PC-9 (cell line): ENCODE measurements at regions not wholly inside any gene's neighbourhood (a gene's known extent, or its start where the extent isn't known, plus 50 kb on each side); places are given as distances from the start of the nearest gene placed in this dataset.
A peak's percentile ranks its signal among the peaks of the same experiment; 100 is the strongest.

Experiments used
- BruUV-seq: library from RNA; stranded (reverse); fragments of 400-500 nt; replicated peaks from 2 replicates; lab custom pipeline; 2021; lab: Mats Ljungman, UMichigan
- CTCF ChIA-PET: fragments of 300-600 bp; sonication (Branson Sonifier 250); formaldehyde crosslinking; loops from one replicate; lab custom pipeline; 2022; ENCODE audit warnings: antibody characterized with exemption; lab: Charles Lee
- POLR2A ChIA-PET: fragments of 300-600 bp; sonication (Branson Sonifier 250); formaldehyde crosslinking; loops from one replicate; lab custom pipeline; 2022; ENCODE audit warnings: antibody characterized with exemption; ENCODE audit not compliant: unreplicated experiment; lab: Charles Lee
- DNase-seq, 2 experiments: peaks; one replicate each; pipeline versions ENCODE4 v3.0.0 to v3.0.0-alpha.2; 2015 to 2022; ENCODE audit warnings: mixed read lengths in 1 of 2
- H2AFZ ChIP-seq: fragments of 200-600 bp; sonication (generic); 2 replicates; pipeline ENCODE4 v1.8.1; 2017; ENCODE audit warnings: antibody characterized with exemption
- H3F3A ChIP-seq: fragments of 200-600 bp; sonication (generic); 2 replicates; pipeline ENCODE4 v1.8.1; 2017; ENCODE audit warnings: antibody characterized with exemption, mild to moderate bottlenecking, low read depth; ENCODE audit not compliant: insufficient read depth
- H3K27ac ChIP-seq: fragments of 200-600 bp; sonication (generic); 2 replicates; pipeline ENCODE4 v1.6.1; 2016; ENCODE audit warnings: mixed run types
- H3K27me3 ChIP-seq: fragments of 200-600 bp; sonication (generic); 2 replicates; pipeline ENCODE4 v1.6.1; 2016; ENCODE audit warnings: low read depth, mixed run types; ENCODE audit not compliant: insufficient read depth
- H3K36me3 ChIP-seq: fragments of 200-600 bp; sonication (generic); 2 replicates; pipeline ENCODE4 v1.6.1; 2016; ENCODE audit warnings: low read depth, mixed run types
- H3K4me1 ChIP-seq: fragments of 200-600 bp; sonication (generic); replicated peaks from 2 replicates; pipeline ENCODE4 v1.6.1; 2016; ENCODE audit warnings: mixed run types; ENCODE audit not compliant: insufficient read depth
- H3K4me2 ChIP-seq: fragments of 200-600 bp; sonication (generic); 2 replicates; pipeline ENCODE4 v1.6.1; 2017; ENCODE audit warnings: mixed run types
- H3K4me3 ChIP-seq: fragments of 200-600 bp; sonication (generic); 2 replicates; pipeline ENCODE4 v1.6.1; 2016; ENCODE audit warnings: mixed run types
- H3K79me2 ChIP-seq: fragments of 200-600 bp; sonication (generic); 2 replicates; pipeline ENCODE4 v1.6.1; 2017; ENCODE audit warnings: low read depth, mixed run types
- H3K9me2 ChIP-seq: fragments of 200-600 bp; sonication (generic); 2 replicates; pipeline ENCODE4 v1.8.1; 2017; ENCODE audit warnings: mild to moderate bottlenecking; ENCODE audit not compliant: insufficient read depth
- H3K9me3 ChIP-seq: fragments of 200-600 bp; sonication (generic); 2 replicates; pipeline ENCODE4 v1.8.1; 2016; ENCODE audit warnings: low read depth; ENCODE audit not compliant: insufficient read depth
- H4K20me1 ChIP-seq: fragments of 200-600 bp; sonication (generic); 2 replicates; pipeline ENCODE4 v1.8.1; 2017; ENCODE audit not compliant: insufficient read depth
- CTCF ChIP-seq: fragments of 200-600 bp; sonication (generic); conservative IDR thresholded peaks from 2 replicates; pipeline ENCODE4 v1.6.1; 2017; ENCODE audit warnings: mixed run types, antibody characterized with exemption, mild to moderate bottlenecking, moderate library complexity
- EZH2 ChIP-seq: fragments of 200-600 bp; sonication (generic); IDR thresholded peaks from 2 replicates; pipeline ENCODE4 v1.8.0; 2017; ENCODE audit warnings: antibody characterized with exemption, low read depth
- intact Hi-C: fragments of 100-400 bp; cut with micrococcal nuclease; formaldehyde crosslinking; loops from one replicate; pipeline ENCODE4 v1.10.0; 2022; ENCODE audit not compliant: unreplicated experiment

- intact Hi-C loops, result no loop called here
- Histone ChIP-seq H3K36me3 (no peaks in the 10 kb centered on the region), H3K9me2 (no peaks in the 10 kb centered on the region), H3K4me3 (no peak overlapping the region), H3K4me2 (no peak overlapping the region), H3K79me2 (no peaks in the 10 kb centered on the region), H3K27ac (no peak overlapping the region), H3K4me1 (no peaks in the 10 kb centered on the region), H3F3A (0 out of 2 replicates have a peak, but pooled peaks cover 6% of the 10 kb centered on the region), H3K9me3 (no peaks in the 10 kb centered on the region), H2AFZ (no peak overlapping the region), H4K20me1 (no peaks in the 10 kb centered on the region), H3K27me3 (no peaks in the 10 kb centered on the region)
- DNase-seq, result peak in 1 of 2 experiments; percentile 17
- no TSS peak for BruUV-seq
- ChIA-PET POLR2A (no interaction called here), CTCF (no interaction called here)
- TF ChIP-seq CTCF (peak; percentile 59), EZH2 (no peak)
These were observed 469.9 kb downstream of the MN1 start for GRCh38 chr22:27331526-27332281.

- Histone ChIP-seq H3K27me3 (no peaks in the 10 kb centered on the region), H3F3A (no peaks in the 10 kb centered on the region), H3K9me2 (no peaks in the 10 kb centered on the region), H3K27ac (no peak overlapping the region), H2AFZ (no peak overlapping the region), H3K4me2 (no peak overlapping the region), H3K4me1 (no peaks in the 10 kb centered on the region), H3K79me2 (no peaks in the 10 kb centered on the region), H3K36me3 (no peaks in the 10 kb centered on the region), H4K20me1 (no peaks in the 10 kb centered on the region), H3K9me3 (no peaks in the 10 kb centered on the region), H3K4me3 (no peak overlapping the region)
- TF ChIP-seq CTCF (no peak), EZH2 (no peak)
- intact Hi-C loops, result no loop called here
- no peak for DNase-seq
- no TSS peak for BruUV-seq
- CTCF ChIA-PET, result no interaction called here
- POLR2A ChIA-PET, result no interaction called here
These were observed 466.4 kb downstream of the MN1 start for GRCh38 chr22:27335102-27335660.

GRCh38 chr22:27336151-27337090 lies 465.1 kb downstream of the MN1 start:
- no TSS peak for BruUV-seq
- H3K4me3 ChIP-seq, result no peak overlapping the region
- no peak for TF ChIP-seq CTCF
- TF ChIP-seq EZH2, result no peak
- POLR2A ChIA-PET, result no interaction called here
- H3K9me2 ChIP-seq, result no peaks in the 10 kb centered on the region
- CTCF ChIA-PET, result no interaction called here
- no peaks in the 10 kb centered on the region for H4K20me1 ChIP-seq
- intact Hi-C loops, result no loop called here
- no peaks in the 10 kb centered on the region for H3K9me3 ChIP-seq
- no peak for DNase-seq
- no peak overlapping the region for H3K4me2 ChIP-seq
- H3F3A ChIP-seq, result no peaks in the 10 kb centered on the region
- H3K36me3 ChIP-seq, result no peaks in the 10 kb centered on the region
- H3K27ac ChIP-seq, result no peak overlapping the region
- H3K79me2 ChIP-seq, result no peaks in the 10 kb centered on the region
- H2AFZ ChIP-seq, result no peak overlapping the region
- no peaks in the 10 kb centered on the region for H3K27me3 ChIP-seq
- no peaks in the 10 kb centered on the region for H3K4me1 ChIP-seq
